Adrenal gland (tissue), 5 donors: ENCODE measurements at regions not wholly inside any gene's neighbourhood (a gene's known extent, or its start where the extent isn't known, plus 50 kb on each side); places are given as distances from the start of the nearest gene placed in this dataset.

ENCODE experiments used
- POLR2A ChIP-seq, 2 donors: fragments of 450-650 bp; IDR thresholded peaks; one replicate each; pipeline ENCODE4 v1.6.1; 2017; ENCODE audit warnings: antibody characterized with exemption in 2 of 2, mild to moderate bottlenecking in 2 of 2, moderate library complexity in 1 of 2
- TF ChIP-seq, protein P1 (sequence below), 6 experiments: fragments of 450-650 bp in 4 of 6; fragments of 200-600 bp in 2 of 6; sonication (generic) in 1 of 6; IDR thresholded peaks; 1 replicate in 5 of 6; 2 replicates in 1 of 6; pipeline versions ENCODE4 v1.5.1 to v1.8.0; 2016 to 2021; ENCODE audit warnings: antibody characterized with exemption in 6 of 6, mild to moderate bottlenecking in 2 of 6, moderate library complexity in 1 of 6
- donor health status: DM: no; HTN: no; CAD: no.

DNA sequence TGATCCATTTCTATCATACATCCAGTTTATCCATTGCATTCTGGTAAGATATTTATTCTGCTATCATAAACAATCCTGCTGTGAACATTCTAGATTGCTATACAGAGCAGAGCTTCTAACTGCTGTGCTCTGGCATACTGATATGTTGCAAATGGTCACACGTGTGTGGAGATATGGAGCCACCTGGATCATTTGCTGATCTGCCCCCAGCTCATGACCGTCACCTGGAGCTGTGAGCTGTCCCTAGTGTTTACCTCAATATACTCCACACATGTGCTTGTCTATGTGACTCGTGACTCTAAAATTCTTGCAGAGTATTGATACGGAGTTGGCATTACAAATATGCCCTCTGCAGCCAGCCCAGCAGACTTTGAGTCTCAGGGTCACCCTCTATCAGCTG, 164.5 kb upstream of the ZFHX3 start:
- TF ChIP-seq, protein P1, sequence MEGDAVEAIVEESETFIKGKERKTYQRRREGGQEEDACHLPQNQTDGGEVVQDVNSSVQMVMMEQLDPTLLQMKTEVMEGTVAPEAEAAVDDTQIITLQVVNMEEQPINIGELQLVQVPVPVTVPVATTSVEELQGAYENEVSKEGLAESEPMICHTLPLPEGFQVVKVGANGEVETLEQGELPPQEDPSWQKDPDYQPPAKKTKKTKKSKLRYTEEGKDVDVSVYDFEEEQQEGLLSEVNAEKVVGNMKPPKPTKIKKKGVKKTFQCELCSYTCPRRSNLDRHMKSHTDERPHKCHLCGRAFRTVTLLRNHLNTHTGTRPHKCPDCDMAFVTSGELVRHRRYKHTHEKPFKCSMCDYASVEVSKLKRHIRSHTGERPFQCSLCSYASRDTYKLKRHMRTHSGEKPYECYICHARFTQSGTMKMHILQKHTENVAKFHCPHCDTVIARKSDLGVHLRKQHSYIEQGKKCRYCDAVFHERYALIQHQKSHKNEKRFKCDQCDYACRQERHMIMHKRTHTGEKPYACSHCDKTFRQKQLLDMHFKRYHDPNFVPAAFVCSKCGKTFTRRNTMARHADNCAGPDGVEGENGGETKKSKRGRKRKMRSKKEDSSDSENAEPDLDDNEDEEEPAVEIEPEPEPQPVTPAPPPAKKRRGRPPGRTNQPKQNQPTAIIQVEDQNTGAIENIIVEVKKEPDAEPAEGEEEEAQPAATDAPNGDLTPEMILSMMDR (IDR thresholded peaks at IDR 0.05), result no peak
- no peak for TF ChIP-seq POLR2A (IDR thresholded peaks at IDR 0.05)
